ENCODE measurements at regions not wholly inside any gene's neighbourhood (a gene's known extent, or its start where the extent isn't known, plus 50 kb on each side); places are given as distances from the start of the nearest gene placed in this dataset.

DNA sequence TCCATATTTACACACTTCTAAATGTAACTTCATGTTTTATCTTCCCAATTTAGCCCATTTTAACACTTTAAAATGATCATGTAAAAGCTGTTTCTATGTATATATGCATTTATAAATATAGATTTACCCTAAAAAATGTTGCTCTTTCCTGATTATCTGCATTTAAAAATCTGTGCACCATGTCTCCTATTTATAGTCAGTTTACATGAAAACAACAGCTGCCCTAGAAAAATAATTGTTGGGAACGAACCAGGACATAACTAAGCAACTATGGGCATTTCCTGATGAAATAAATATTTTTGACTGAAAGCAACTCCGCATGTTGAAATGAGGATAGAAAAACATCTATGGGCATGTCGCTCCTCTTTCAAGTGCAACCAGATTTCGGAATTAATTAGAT, 1368.2 kb downstream of the FAM181B start:
- no TSS peak for BruUV-seq (replicated peaks)
- POLR2A ChIA-PET, result no interaction called here

DNA sequence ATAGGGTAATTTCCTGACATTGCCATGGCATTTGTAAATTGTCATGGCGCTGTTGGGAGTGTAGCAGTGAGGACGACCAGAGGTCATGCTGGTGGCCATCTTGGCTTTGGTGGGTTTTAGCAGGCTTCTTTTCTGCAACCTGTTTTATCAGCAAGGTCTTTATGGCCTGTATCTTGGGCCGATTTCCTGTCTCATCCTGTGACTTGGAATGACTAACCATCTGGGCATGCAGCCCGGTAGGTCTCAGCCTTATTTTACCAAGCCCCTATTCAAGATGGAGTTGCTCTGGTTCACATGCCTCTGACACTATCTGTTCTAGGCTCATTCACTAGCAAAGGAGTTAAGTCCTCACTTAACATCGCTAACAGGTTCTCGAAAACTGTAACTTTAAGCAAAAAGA, 1374.2 kb downstream of the FAM181B start:
- DNase-seq (ENCODE audit: low read depth, low spot score) (no peak), ATAC-seq (no peak)
- in situ Hi-C loops (cut with HindIII; ENCODE audit: low pct_unique_long_range_greater_than_20kb, low sequenced_read_pairs) (no loop called here), intact Hi-C loops (cut with micrococcal nuclease; ENCODE audit: unreplicated experiment) (no loop called here)
- no peaks in the 10 kb centered on the region for H3K4me1 ChIP-seq (ENCODE audit: control insufficient read depth, insufficient read depth, low read length)
- ChIA-PET CTCF (no interaction called here), POLR2A (no interaction called here)
- no peaks in the 10 kb centered on the region for H3K27me3 ChIP-seq (ENCODE audit: control insufficient read depth, insufficient read depth, low read length)
- BruUV-seq (replicated peaks), result no TSS peak
- no peak for TF ChIP-seq TCF7L2 (IDR thresholded peaks at IDR 0.05; ENCODE audit: low read depth, low read length)
- no peak for TF ChIP-seq CTCF (IDR thresholded peaks at IDR 0.05)
- TF ChIP-seq REST (IDR thresholded peaks at IDR 0.05; ENCODE audit: insufficient read depth in 1 of 2, low read depth in 2 of 2, low read length in 1 of 2), result no peak
- TF ChIP-seq POLR2AphosphoS5 (IDR thresholded peaks at IDR 0.05; ENCODE audit: low read depth, low read length), result no peak
- TF ChIP-seq SIN3A (IDR thresholded peaks at IDR 0.05; ENCODE audit: borderline replicate concordance, insufficient read depth, low read depth, low read length), result no peak
- no peaks in the 10 kb centered on the region for H3K9me3 ChIP-seq (ENCODE audit: control insufficient read depth, insufficient read depth, low read depth, low read length)
- H3K36me3 ChIP-seq (ENCODE audit: control insufficient read depth, insufficient read depth, low read length), result no peaks in the 10 kb centered on the region
- no peak overlapping the region for H3K4me3 ChIP-seq (ENCODE audit: low read depth in 2 of 2, low read length in 2 of 2)
- H3K27ac ChIP-seq (ENCODE audit: low read length), result no peak overlapping the region

More for the DNA sequence above, 1368.2 kb downstream of the FAM181B start:
- DNase-seq (ENCODE audit: low read depth, low spot score) (no peak), ATAC-seq (no peak)
- Histone ChIP-seq H3K27me3 (ENCODE audit: control insufficient read depth, insufficient read depth, low read length) (no peaks in the 10 kb centered on the region), H3K9me3 (ENCODE audit: control insufficient read depth, insufficient read depth, low read depth, low read length) (no peaks in the 10 kb centered on the region), H3K27ac (ENCODE audit: low read length) (no peak overlapping the region), H3K4me1 (ENCODE audit: control insufficient read depth, insufficient read depth, low read length) (no peaks in the 10 kb centered on the region), H3K36me3 (ENCODE audit: control insufficient read depth, insufficient read depth, low read length) (no peaks in the 10 kb centered on the region), H3K4me3 (ENCODE audit: low read depth in 2 of 2, low read length in 2 of 2) (no peak overlapping the region)
- CTCF ChIA-PET, result no interaction called here
- in situ Hi-C loops (cut with HindIII; ENCODE audit: low pct_unique_long_range_greater_than_20kb, low sequenced_read_pairs) (no loop called here), intact Hi-C loops (cut with micrococcal nuclease; ENCODE audit: unreplicated experiment) (no loop called here)
- no peak for TF ChIP-seq POLR2AphosphoS5 (IDR thresholded peaks at IDR 0.05; ENCODE audit: low read depth, low read length)
- TF ChIP-seq SIN3A (IDR thresholded peaks at IDR 0.05; ENCODE audit: borderline replicate concordance, insufficient read depth, low read depth, low read length), result no peak
- TF ChIP-seq TCF7L2 (IDR thresholded peaks at IDR 0.05; ENCODE audit: low read depth, low read length), result no peak
- TF ChIP-seq CTCF (IDR thresholded peaks at IDR 0.05), result no peak
- TF ChIP-seq REST (IDR thresholded peaks at IDR 0.05; ENCODE audit: insufficient read depth in 1 of 2, low read depth in 2 of 2, low read length in 1 of 2), result no peak

All from Panc1 (cell line).